Testis (tissue), 2 donors: ENCODE measurements at regions not wholly inside any gene's neighbourhood (a gene's known extent, or its start where the extent isn't known, plus 50 kb on each side); places are given as distances from the start of the nearest gene placed in this dataset.

Source experiments
- POLR2A ChIP-seq: fragments of 450-650 bp; IDR thresholded peaks from one replicate; pipeline ENCODE4 v1.6.1; 2017; ENCODE audit warnings: antibody characterized with exemption, mild to moderate bottlenecking, moderate library complexity
- TF ChIP-seq, protein P1 (sequence below), 3 experiments: fragments of 450-650 bp in 2 of 3; fragments of 200-600 bp in 1 of 3; sonication (generic) in 1 of 3; IDR thresholded peaks; one replicate each; pipeline ENCODE4 v1.5.1; 2016 to 2019; ENCODE audit warnings: antibody characterized with exemption in 3 of 3, mild to moderate bottlenecking in 2 of 3, moderate library complexity in 1 of 3

- TF ChIP-seq, protein P1, sequence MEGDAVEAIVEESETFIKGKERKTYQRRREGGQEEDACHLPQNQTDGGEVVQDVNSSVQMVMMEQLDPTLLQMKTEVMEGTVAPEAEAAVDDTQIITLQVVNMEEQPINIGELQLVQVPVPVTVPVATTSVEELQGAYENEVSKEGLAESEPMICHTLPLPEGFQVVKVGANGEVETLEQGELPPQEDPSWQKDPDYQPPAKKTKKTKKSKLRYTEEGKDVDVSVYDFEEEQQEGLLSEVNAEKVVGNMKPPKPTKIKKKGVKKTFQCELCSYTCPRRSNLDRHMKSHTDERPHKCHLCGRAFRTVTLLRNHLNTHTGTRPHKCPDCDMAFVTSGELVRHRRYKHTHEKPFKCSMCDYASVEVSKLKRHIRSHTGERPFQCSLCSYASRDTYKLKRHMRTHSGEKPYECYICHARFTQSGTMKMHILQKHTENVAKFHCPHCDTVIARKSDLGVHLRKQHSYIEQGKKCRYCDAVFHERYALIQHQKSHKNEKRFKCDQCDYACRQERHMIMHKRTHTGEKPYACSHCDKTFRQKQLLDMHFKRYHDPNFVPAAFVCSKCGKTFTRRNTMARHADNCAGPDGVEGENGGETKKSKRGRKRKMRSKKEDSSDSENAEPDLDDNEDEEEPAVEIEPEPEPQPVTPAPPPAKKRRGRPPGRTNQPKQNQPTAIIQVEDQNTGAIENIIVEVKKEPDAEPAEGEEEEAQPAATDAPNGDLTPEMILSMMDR (IDR thresholded peaks at IDR 0.05): no peak
- TF ChIP-seq POLR2A: no peak
These were observed 376.4 kb downstream of the PREX1 start for GRCh38 chr20:48451401-48451800.
